Gastroesophageal sphincter (tissue), 3 donors: ENCODE measurements at regions not wholly inside any gene's neighbourhood (a gene's known extent, or its start where the extent isn't known, plus 50 kb on each side); places are given as distances from the start of the nearest gene placed in this dataset.

ENCODE experiments used
- CTCF ChIP-seq, 4 experiments: fragments of 200-600 bp in 2 of 4; fragments of 450-650 bp in 2 of 4; sonication (generic) in 1 of 4; IDR thresholded peaks; one replicate each; pipeline ENCODE4 v1.5.1; 2017 to 2019; ENCODE audit warnings: antibody characterized with exemption in 4 of 4, mild to moderate bottlenecking in 2 of 4, moderate library complexity in 2 of 4
- POLR2A ChIP-seq, 2 donors: fragments of 450-650 bp; IDR thresholded peaks; one replicate each; pipeline ENCODE4 v1.6.1; 2017; ENCODE audit warnings: antibody characterized with exemption in 2 of 2, mild to moderate bottlenecking in 2 of 2, moderate library complexity in 1 of 2

GRCh38 chr7:125480762-125481161 lies 551.1 kb upstream of the POT1 start:
- no peak for TF ChIP-seq CTCF (IDR thresholded peaks at IDR 0.05)
- TF ChIP-seq POLR2A (IDR thresholded peaks at IDR 0.05): no peak
